Urinary bladder (tissue), 3 donors: ENCODE measurements at regions not wholly inside any gene's neighbourhood (a gene's known extent, or its start where the extent isn't known, plus 50 kb on each side); places are given as distances from the start of the nearest gene placed in this dataset.

Experiments used
- DNase-seq: peaks from one replicate; pipeline ENCODE4 v3.0.0-alpha.2; 2015; ENCODE audit errors: extremely low spot score
- H3K27ac ChIP-seq: one replicate; pipeline ENCODE4 v1.5.1; 2013; ENCODE audit warnings: low read depth, mild to moderate bottlenecking, moderate library complexity
- H3K36me3 ChIP-seq: one replicate; pipeline ENCODE4 v1.6.1; 2013; ENCODE audit warnings: mild to moderate bottlenecking, moderate library complexity; ENCODE audit not compliant: insufficient read depth
- H3K4me1 ChIP-seq: one replicate; pipeline ENCODE4 v1.6.1; 2013; ENCODE audit warnings: mild to moderate bottlenecking, moderate library complexity; ENCODE audit not compliant: insufficient read depth
- H3K4me3 ChIP-seq: one replicate; pipeline ENCODE4 v1.5.1; 2013; ENCODE audit warnings: low read depth, low read length
- WGBS: extraction: QIAGEN DNeasy Blood & Tissue Kit; methylation state at CpG from one replicate; pipeline ENCODE4 v1.1.7; 2013; 5-methylcytosine and 5-hydroxymethylcytosine counted together
- donor health status: healthy with polysubstance abuse.
- donor health status: healthy.

DNA sequence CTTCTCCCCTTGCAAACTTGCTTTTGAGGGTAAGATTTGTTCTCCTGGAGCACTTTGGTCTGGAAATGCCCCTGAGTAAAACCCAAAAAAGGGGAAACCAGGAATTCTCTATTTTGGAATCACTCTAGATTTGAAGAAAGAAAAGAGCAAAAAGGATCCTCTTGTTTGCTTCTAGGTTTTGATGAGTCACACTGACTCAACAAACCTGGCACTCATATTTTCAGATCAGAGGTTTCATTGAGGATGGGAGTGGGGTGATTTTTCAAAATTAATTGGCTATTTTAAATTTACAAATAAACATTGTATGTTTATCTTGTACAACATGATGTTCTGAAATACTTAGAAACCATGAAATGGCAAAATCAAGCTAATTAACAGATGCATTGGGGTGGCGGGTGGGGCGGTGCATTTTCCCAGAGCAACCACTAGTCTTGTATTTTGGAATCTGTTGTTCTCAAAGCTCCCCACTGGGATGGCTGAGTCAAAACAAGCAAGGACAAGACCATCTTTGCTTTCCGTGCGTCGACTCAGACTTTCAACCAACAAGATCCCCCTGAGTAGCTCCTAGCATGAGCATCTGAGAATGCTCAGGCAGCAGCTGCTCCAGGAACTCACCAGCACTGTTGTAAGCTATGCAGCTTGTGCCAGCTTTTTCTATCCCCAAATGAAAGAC lies 451.4 kb downstream of the WDR72 start:
- no peak for DNase-seq
- 81% methylated on average over 5 of the region's 5 CpGs for WGBS
- no peak overlapping the region for H3K4me3 ChIP-seq

DNA sequence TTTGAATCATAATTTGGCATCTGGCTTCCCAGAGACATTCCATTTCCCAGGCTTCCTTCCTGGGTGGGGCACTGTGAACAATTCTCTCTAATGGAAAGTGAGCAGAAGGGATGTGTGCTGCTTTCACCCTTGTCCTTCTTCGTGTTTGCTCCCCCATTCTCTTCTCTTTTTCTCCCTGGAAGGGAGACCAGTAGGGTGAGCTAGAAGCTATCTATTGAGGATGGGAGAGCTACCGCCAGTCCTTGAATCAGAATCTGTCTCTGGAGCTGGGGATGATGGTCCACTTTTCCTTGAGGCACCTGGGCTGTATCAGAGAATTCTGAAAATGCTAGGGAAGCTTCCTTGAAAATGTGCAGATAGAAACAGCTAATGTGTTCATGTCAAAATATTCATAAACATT lies 453.9 kb downstream of the WDR72 start:
- WGBS, result 61% methylated on average over 2 of the region's 2 CpGs
- Histone ChIP-seq H3K27ac (no peak overlapping the region), H3K36me3 (no peaks in the 10 kb centered on the region), H3K4me1 (no peaks in the 10 kb centered on the region), H3K4me3 (no peak overlapping the region)
- DNase-seq, result no peak

More for the DNA sequence above, 451.4 kb downstream of the WDR72 start:
- Histone ChIP-seq H3K27ac (no peak overlapping the region), H3K4me1 (no peaks in the 10 kb centered on the region), H3K36me3 (no peaks in the 10 kb centered on the region)

DNA sequence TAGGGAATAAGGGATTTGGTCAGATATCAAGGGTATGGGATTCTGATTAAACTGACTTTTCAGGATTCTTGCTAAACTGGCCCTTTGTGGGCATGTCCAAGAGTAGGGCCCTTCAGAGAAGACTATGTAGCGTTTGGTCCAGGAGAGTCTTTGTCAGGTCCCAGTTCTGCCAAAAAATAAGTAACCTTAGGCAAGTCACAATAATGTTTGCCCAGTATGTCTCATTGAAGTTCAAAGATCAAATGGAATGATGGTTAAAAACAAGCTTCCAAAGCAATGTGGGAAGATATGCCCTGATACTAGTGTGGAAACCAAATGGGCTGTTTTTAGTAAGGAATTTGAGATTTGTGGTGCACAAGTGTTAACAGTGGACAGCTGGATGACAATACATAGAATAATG lies 454.4 kb downstream of the WDR72 start:
- no peak overlapping the region for H3K27ac ChIP-seq
- WGBS, result 57% methylated on average over 1 of the region's 1 CpG

DNA sequence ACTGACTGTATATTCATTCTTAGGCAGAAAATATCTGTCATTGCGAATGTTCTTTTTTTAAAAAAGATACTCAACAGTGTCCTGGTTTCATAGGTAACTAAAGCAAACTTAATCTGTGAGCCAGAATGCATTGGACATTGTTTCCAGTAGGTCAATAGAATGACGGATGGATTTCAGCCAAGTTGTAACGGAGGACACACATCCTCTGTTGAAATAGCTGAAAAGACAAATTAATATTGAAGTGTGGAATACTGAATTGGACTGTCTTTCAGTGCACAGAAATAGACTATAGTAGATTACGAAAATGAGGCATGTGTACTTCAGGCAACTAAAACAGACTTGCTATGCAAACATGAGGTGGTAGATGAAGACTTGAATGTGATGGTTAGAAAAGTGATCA lies 461.6 kb downstream of the WDR72 start:
- H3K4me1 ChIP-seq, result no peaks in the 10 kb centered on the region
- 74% methylated on average over 4 of the region's 4 CpGs for WGBS
- DNase-seq, result no peak
- H3K4me3 ChIP-seq, result no peak overlapping the region
- H3K27ac ChIP-seq, result no peak overlapping the region
- no peaks in the 10 kb centered on the region for H3K36me3 ChIP-seq

More for the DNA sequence above, 454.4 kb downstream of the WDR72 start:
- DNase-seq, result no peak
- Histone ChIP-seq H3K36me3 (no peaks in the 10 kb centered on the region), H3K4me1 (no peaks in the 10 kb centered on the region), H3K4me3 (no peak overlapping the region)

DNA sequence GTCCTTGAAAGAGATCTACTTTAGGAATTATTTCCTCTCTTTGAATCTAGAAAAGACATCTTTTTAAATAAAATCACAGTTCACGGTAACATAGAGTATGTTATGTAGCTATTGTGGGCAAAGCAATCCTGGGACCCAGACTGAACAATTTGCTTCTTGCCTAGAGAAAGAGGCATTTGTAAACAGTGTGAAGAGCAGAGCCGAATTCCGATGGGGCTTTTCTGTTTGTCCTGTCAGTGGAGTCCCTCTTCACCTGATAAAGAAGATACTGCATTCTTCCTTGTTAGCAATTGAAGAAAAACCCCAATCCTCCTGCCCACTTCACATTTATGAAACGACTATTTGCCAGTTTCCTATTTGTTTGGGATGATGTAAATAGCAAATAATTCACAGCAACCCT lies 462.9 kb downstream of the WDR72 start:
- Histone ChIP-seq H3K27ac (no peak overlapping the region), H3K36me3 (no peaks in the 10 kb centered on the region), H3K4me3 (no peak overlapping the region), H3K4me1 (no peaks in the 10 kb centered on the region)
- no peak for DNase-seq
- 17% methylated on average over 4 of the region's 4 CpGs for WGBS

DNA sequence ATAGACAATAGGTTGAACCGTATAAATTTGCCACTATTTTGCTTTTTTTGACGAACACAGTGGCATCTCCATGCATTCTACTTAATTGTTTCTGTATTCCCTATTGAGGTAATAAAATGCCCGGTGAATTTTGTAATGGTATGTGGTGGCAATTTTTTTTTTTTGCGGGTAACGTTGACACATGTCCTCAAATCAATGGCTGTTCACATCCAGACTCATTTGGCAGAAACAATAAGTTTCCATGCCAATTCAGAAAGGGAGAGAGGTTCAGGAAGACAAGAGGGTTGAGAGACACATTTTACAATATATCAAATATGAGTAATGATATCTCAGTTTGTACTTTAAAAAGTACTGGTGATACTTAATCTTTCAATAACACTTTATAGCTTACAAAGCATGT lies 463.9 kb downstream of the WDR72 start:
- Histone ChIP-seq H3K36me3 (no peaks in the 10 kb centered on the region), H3K4me1 (no peaks in the 10 kb centered on the region), H3K4me3 (no peak overlapping the region), H3K27ac (no peak overlapping the region)
- 78% methylated on average over 5 of the region's 5 CpGs for WGBS
- DNase-seq, result no peak

DNA sequence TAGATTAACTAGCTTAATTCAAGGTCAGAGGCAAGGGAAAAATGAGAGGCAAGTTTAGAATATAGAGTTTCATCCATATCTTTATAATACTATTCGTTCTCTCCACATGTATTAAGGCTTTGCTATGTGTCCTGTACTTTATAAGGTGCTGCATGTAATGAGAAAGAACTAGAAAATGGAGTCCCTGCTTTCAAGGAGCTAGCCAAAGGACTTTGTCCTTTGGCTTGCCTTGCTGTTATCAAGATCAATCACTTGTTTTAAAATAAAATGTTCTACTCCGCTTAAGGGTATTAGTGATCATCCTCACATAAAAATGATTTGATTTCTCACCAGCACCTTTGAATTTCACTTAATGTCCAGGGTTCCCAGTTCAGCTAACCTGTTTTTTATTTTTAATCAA lies 470.9 kb downstream of the WDR72 start:
- Histone ChIP-seq H3K27ac (no peak overlapping the region), H3K4me3 (no peak overlapping the region), H3K4me1 (no peaks in the 10 kb centered on the region), H3K36me3 (no peaks in the 10 kb centered on the region)
- 53% methylated on average over 2 of the region's 2 CpGs for WGBS
- DNase-seq, result no peak

DNA sequence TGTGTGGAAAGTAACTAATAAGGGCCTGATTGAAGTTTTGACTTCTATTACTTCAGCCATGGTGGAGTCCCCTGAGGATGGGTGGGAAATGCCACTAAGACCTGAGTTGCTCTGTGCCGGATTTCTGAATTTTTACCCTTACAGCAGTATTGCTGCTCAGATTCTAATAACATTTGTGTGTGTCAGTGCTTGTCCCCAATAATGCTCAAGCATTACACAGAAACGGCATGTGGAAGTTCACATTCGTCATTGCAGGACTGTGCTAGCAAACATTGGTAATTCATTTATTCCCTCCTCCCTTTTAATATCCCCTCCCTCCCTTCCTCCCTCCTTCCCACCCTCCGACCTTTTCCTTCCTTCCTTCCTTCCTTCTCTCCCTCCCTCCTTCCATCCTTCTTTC lies 484.5 kb upstream of the ONECUT1 start:
- Histone ChIP-seq H3K4me1 (no peaks in the 10 kb centered on the region), H3K4me3 (no peak overlapping the region), H3K27ac (no peak overlapping the region), H3K36me3 (no peaks in the 10 kb centered on the region)
- WGBS, result 52% methylated on average over 4 of the region's 4 CpGs
- DNase-seq, result no peak

DNA sequence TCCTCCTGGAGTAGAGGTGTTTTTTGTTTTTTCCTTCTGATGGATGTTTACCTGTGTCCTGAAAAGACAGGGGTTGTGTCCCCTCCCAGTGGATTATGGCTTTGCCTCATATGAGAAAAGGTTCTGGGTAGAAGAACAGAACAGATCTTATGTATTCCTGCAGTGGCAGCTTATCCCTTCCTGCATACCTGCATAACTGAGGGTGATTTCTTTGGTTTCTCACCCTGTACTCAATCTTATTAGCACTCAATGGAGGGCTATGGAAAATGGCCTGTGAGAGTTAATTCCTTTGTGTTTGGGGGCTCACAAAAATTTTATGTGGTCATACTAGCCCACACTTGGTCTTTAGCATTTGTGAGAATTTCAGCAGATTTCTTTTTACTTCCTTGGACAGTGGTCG lies 482.0 kb upstream of the ONECUT1 start:
- DNase-seq, result no peak
- no peaks in the 10 kb centered on the region for H3K4me1 ChIP-seq
- WGBS, result 2% methylated on average over 1 of the region's 1 CpG
- no peaks in the 10 kb centered on the region for H3K36me3 ChIP-seq
- H3K27ac ChIP-seq, result no peak overlapping the region
- no peak overlapping the region for H3K4me3 ChIP-seq

DNA sequence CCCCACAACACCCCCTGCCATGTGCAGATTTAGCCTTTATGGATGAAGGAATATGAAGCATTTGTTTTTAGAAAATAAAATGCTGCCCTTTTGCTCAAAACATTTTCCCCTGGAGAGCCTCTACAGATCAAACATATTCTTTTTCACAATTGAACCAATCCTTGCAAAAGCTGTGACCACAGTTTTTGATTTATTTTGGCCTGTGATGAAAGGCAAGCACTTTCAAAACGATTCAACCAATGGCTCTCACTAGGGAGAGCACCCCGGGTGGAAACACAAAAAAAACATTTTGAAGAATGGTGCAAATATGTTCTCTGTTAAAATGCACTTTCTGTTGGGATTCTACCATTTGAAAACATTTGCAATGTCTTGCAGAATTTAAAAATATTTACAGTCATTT lies 476.0 kb upstream of the ONECUT1 start:
- Histone ChIP-seq H3K4me1 (no peaks in the 10 kb centered on the region), H3K27ac (no peak overlapping the region), H3K36me3 (peaks cover 1% of the 10 kb centered on the region), H3K4me3 (no peak overlapping the region)
- 49% methylated on average over 2 of the region's 2 CpGs for WGBS
- no peak for DNase-seq

DNA sequence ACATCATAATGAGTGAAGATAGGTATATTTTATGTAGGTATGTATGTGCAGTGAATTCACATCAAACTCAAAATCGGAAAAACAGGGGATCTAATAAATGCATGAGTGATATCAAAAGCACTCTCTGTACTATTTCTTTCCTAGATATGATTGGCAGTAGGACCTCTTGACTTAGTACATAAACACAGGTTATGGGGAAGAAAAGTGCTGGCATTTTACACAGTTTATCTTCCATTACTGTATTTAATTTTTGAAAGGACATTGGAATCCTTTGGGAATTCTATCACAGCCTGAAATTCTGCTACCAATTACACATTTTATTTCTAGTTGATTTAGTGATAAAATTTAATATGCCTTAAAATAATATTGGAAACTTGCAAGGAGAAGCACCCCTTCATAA lies 470.5 kb upstream of the ONECUT1 start:
- 77% methylated on average over 1 of the region's 1 CpG for WGBS

DNA sequence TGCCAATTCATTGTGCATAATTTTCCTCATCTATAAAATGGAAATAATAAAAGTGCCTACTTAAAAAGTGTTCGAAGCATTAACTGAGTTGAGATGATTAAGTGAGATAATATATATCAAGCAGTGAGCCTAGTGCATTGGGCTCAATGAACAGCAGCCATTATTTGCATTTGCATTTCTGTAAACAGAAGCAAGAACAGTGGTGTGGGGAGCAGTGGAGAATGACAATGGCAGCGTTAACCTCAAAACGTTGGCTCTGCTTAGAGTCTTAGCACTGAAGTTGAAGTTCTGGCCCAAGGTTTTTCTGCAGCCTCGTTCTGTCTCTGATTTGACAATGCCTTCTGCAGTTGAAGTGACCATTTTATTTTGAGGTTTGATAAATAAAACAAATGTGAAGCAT lies 466.3 kb upstream of the ONECUT1 start:
- H3K36me3 ChIP-seq, result peaks cover 1% of the 10 kb centered on the region
- 64% methylated on average over 4 of the region's 4 CpGs for WGBS
- no peak overlapping the region for H3K4me3 ChIP-seq
- no peak for DNase-seq
- H3K4me1 ChIP-seq, result no peaks in the 10 kb centered on the region
- H3K27ac ChIP-seq, result no peak overlapping the region

More for the DNA sequence above, 470.5 kb upstream of the ONECUT1 start:
- no peaks in the 10 kb centered on the region for H3K4me1 ChIP-seq
- H3K27ac ChIP-seq, result no peak overlapping the region
- no peak for DNase-seq
- H3K36me3 ChIP-seq, result peaks cover 1% of the 10 kb centered on the region
- no peak overlapping the region for H3K4me3 ChIP-seq

DNA sequence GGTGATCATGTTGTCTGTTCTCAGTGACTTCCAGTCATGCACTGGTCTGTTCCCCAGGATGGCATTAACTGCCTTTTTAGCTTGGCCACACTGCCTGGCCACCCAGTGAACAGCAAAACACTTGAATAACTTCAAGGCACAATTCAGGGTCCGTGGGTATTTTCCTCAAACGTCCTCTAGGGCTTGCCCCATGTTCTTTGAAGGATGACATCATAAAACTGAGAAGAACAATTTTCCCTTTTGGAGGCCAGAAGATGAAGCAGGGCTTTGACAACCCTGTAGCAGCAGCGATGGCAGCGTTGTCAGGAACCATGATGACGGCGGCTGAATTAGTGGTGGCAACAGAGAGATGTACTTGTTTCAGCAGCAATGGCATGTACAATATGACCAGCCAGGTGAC lies 465.9 kb upstream of the ONECUT1 start:
- no peak overlapping the region for H3K27ac ChIP-seq
- no peak overlapping the region for H3K4me3 ChIP-seq
- H3K4me1 ChIP-seq, result no peaks in the 10 kb centered on the region
- no peaks in the 10 kb centered on the region for H3K36me3 ChIP-seq
- DNase-seq, result no peak
- 76% methylated on average over 6 of the region's 6 CpGs for whole genome bisulfite sequencing

DNA sequence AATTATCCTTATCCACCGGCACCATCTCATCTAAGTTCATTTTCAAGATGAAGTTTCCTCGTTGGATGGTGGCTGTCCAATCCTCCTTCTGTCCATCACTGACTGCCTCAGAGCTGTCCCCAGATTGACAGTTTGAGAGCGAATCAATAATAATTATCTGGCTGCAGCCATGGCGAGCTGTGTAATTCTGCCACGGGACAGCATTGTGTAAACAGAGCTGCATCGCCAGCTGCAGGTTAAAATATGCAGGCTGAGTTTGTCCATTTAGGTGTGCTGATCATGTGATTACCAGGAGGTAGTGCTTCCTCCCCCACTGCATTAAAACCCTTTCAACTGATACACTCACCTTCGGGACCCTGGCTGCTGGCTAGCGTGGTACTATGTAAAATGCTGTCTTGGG lies 461.9 kb upstream of the ONECUT1 start:
- DNase-seq, result no peak
- no peaks in the 10 kb centered on the region for H3K36me3 ChIP-seq
- H3K27ac ChIP-seq, result no peak overlapping the region
- H3K4me1 ChIP-seq, result no peaks in the 10 kb centered on the region
- WGBS, result 55% methylated on average over 8 of the region's 8 CpGs
- no peak overlapping the region for H3K4me3 ChIP-seq

DNA sequence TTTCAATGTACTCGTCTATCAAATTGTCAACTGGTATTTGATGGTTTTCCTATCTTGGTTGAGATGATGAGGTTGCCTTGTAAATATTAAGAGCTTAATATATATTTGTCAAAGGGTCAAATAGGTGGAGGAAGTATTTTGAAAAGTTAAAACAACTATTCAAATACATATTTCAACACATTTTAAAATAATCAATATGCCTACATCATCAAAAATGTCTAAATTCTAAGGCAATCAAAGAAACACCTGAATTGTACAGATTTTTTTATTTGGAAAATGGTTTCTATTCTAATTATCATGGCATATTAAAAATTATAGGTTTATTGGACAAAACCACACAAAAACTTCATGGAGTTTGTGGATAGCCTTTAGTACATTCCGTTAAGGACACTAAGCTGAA lies 461.4 kb upstream of the ONECUT1 start:
- Histone ChIP-seq H3K36me3 (no peaks in the 10 kb centered on the region), H3K4me1 (no peaks in the 10 kb centered on the region), H3K27ac (no peak overlapping the region), H3K4me3 (no peak overlapping the region)
- WGBS, result 56% methylated on average over 2 of the region's 2 CpGs
- no peak for DNase-seq
